ENCODE measurements at regions not wholly inside any gene's neighbourhood (a gene's known extent, or its start where the extent isn't known, plus 50 kb on each side); places are given as distances from the start of the nearest gene placed in this dataset.

GRCh38 chr13:59441596-59442280 is 722.0 kb downstream of the DIAPH3 start:
- DNase-seq: no peak

- DNase-seq: no peak
Measured at GRCh38 chr13:59442461-59442860, 721.3 kb downstream of the DIAPH3 start.

GRCh38 chr13:59442944-59443486 is 720.7 kb downstream of the DIAPH3 start:
- no peak for DNase-seq

- DNase-seq: no peak
Measured at GRCh38 chr13:59444210-59444857, 719.4 kb downstream of the DIAPH3 start.

- no peak for DNase-seq
Measured at GRCh38 chr13:59445812-59446211, 717.9 kb downstream of the DIAPH3 start.

GRCh38 chr13:59446391-59446790 is 717.3 kb downstream of the DIAPH3 start:
- no peak for DNase-seq

GRCh38 chr13:59447031-59447430 is 716.7 kb downstream of the DIAPH3 start:
- no peak for DNase-seq

- DNase-seq: no peak
Measured at GRCh38 chr13:59447846-59448620, 715.7 kb downstream of the DIAPH3 start.

GRCh38 chr13:59449750-59450149 is 714.0 kb downstream of the DIAPH3 start:
- DNase-seq: no peak

GRCh38 chr13:59450229-59450628 is 713.5 kb downstream of the DIAPH3 start:
- no peak for DNase-seq

GRCh38 chr13:59451236-59451635 is 712.5 kb downstream of the DIAPH3 start:
- no peak for DNase-seq

- DNase-seq: no peak
Measured at GRCh38 chr13:59452189-59452890, 711.4 kb downstream of the DIAPH3 start.

GRCh38 chr13:59458908-59459579 is 704.7 kb downstream of the DIAPH3 start:
- no peak for DNase-seq

GRCh38 chr13:59459972-59460371 is 703.8 kb downstream of the DIAPH3 start:
- DNase-seq: no peak

GRCh38 chr13:59461411-59461810 is 702.3 kb downstream of the DIAPH3 start:
- no peak for DNase-seq

- no peak for DNase-seq
Measured at GRCh38 chr13:59463023-59463422, 700.7 kb downstream of the DIAPH3 start.

- DNase-seq: no peak
Measured at GRCh38 chr13:59464926-59465325, 698.8 kb downstream of the DIAPH3 start.

GRCh38 chr13:59468396-59468795 is 695.3 kb downstream of the DIAPH3 start:
- DNase-seq: no peak

GRCh38 chr13:59471106-59471505 is 692.6 kb downstream of the DIAPH3 start:
- DNase-seq: no peak

- no peak for DNase-seq
Measured at GRCh38 chr13:59472134-59472533, 691.6 kb downstream of the DIAPH3 start.

- DNase-seq: no peak
Measured at GRCh38 chr13:59474696-59475095, 689.0 kb downstream of the DIAPH3 start.

- no peak for DNase-seq
Measured at GRCh38 chr13:59475911-59476310, 687.8 kb downstream of the DIAPH3 start.
